Upper lobe of left lung (tissue), 6 donors: ENCODE measurements at regions not wholly inside any gene's neighbourhood (a gene's known extent, or its start where the extent isn't known, plus 50 kb on each side); places are given as distances from the start of the nearest gene placed in this dataset.

ENCODE experiments used
- ATAC-seq, 2 donors: fragments of 200-7000 bp; cut with Tn5 transposase; one replicate each; pipeline ENCODE4 v1.9.1; 2022; ENCODE audit warnings: mild to moderate bottlenecking in 2 of 2, moderate library complexity in 2 of 2; ENCODE audit not compliant: low FRiP score in 2 of 2
- DNase-seq, 2 donors: peaks; one replicate each; pipeline ENCODE4 v3.0.0-alpha.2; 2019 to 2020
- H3K27ac ChIP-seq, 4 donors: fragments of 200-600 bp; sonication (generic); one replicate each; pipeline ENCODE4 v1.5.1; 2016 to 2019
- H3K27me3 ChIP-seq, 4 donors: fragments of 200-600 bp; sonication (generic); one replicate each; pipeline ENCODE4 v1.5.1; 2017 to 2019
- H3K36me3 ChIP-seq, 4 donors: fragments of 200-600 bp; sonication (generic); one replicate each; pipeline ENCODE4 v1.5.1; 2016 to 2019
- H3K4me1 ChIP-seq, 4 donors: fragments of 200-600 bp; sonication (generic); one replicate each; pipeline ENCODE4 v1.5.1; 2018 to 2019
- H3K4me3 ChIP-seq, 4 donors: fragments of 200-600 bp; sonication (generic); one replicate each; pipeline ENCODE4 v1.5.1; 2017 to 2019; ENCODE audit warnings: mild to moderate bottlenecking in 2 of 4, moderate library complexity in 1 of 4
- H3K9me3 ChIP-seq, 4 donors: fragments of 200-600 bp; sonication (generic); one replicate each; pipeline ENCODE4 v1.5.1; 2018 to 2019
- CTCF ChIP-seq, 6 experiments: fragments of 450-650 bp in 4 of 6; fragments of 200-600 bp in 2 of 6; sonication (generic) in 2 of 6; IDR thresholded peaks; one replicate each; pipeline ENCODE4 v1.5.1; 2016 to 2019; ENCODE audit warnings: antibody characterized with exemption in 6 of 6
- EP300 ChIP-seq, 4 donors: sonication (generic); formaldehyde crosslinking; IDR thresholded peaks; one replicate each; pipeline ENCODE4 v1.5.1; 2017; ENCODE audit warnings: antibody characterized with exemption in 4 of 4, control low read depth in 2 of 4
- POLR2A ChIP-seq, 4 donors: fragments of 450-650 bp; IDR thresholded peaks; one replicate each; pipeline ENCODE4 v1.5.1; 2016 to 2017; ENCODE audit warnings: antibody characterized with exemption in 4 of 4, mild to moderate bottlenecking in 2 of 4
- POLR2AphosphoS5 ChIP-seq, 2 donors: sonication (generic); formaldehyde crosslinking; IDR thresholded peaks; one replicate each; pipeline ENCODE4 v1.5.1; 2017; ENCODE audit warnings: antibody characterized with exemption in 2 of 2
- WGBS, 2 donors: methylation state at CpG; one replicate each; pipeline ENCODE4 v1.1.5; 2017 to 2018; 5-methylcytosine and 5-hydroxymethylcytosine counted together
- donor health status: DM: no; HTN: no; CAD: no; lungs with moderate emphysema.
- donor health status: DM: no; HTN: yes; CAD: no; lungs with severe emphysema.

- ATAC-seq (peak in 1 of 2 donors; percentile 5), DNase-seq (no peak)
- H3K4me1 ChIP-seq = peaks cover 0 to 4% (median 0%) of the 10 kb centered on the region in 4 donors
These were observed 601.2 kb upstream of the KCNMB2 start for GRCh38 chr3:177935047-177935446.

GRCh38 chr3:177936721-177937120 lies 599.5 kb upstream of the KCNMB2 start:
- ATAC-seq (no peak), DNase-seq (no peak)
- H3K27ac ChIP-seq = no peak overlapping the region
- H3K4me3 ChIP-seq = no peak overlapping the region
- H3K4me1 ChIP-seq = peaks cover 0 to 4% (median 0%) of the 10 kb centered on the region in 4 donors
- no peak for TF ChIP-seq CTCF (IDR thresholded peaks at IDR 0.05)
- TF ChIP-seq POLR2AphosphoS5 (IDR thresholded peaks at IDR 0.05) = no peak
- TF ChIP-seq EP300 (IDR thresholded peaks at IDR 0.05) = no peak
- no peak for TF ChIP-seq POLR2A (IDR thresholded peaks at IDR 0.05)
- no peaks in the 10 kb centered on the region for H3K27me3 ChIP-seq
- 88 to 90% methylated on average over 2 of the region's 2 CpGs for WGBS, 2 donors
- H3K9me3 ChIP-seq = no peaks in the 10 kb centered on the region
- H3K36me3 ChIP-seq = no peaks in the 10 kb centered on the region

More at GRCh38 chr3:177935047-177935446, 601.2 kb upstream of the KCNMB2 start:
- Histone ChIP-seq H3K9me3 (no peaks in the 10 kb centered on the region), H3K36me3 (no peaks in the 10 kb centered on the region), H3K27ac (no peak overlapping the region), H3K4me3 (no peak overlapping the region), H3K27me3 (no peaks in the 10 kb centered on the region)
- TF ChIP-seq EP300 (IDR thresholded peaks at IDR 0.05) (no peak), POLR2AphosphoS5 (IDR thresholded peaks at IDR 0.05) (no peak), CTCF (IDR thresholded peaks at IDR 0.05) (no peak), POLR2A (IDR thresholded peaks at IDR 0.05) (no peak)
- WGBS, 2 donors = 60 to 64% methylated on average over 6 of the region's 6 CpGs

GRCh38 chr3:177942911-177943310 lies 593.3 kb upstream of the KCNMB2 start:
- Histone ChIP-seq H3K27ac (no peak overlapping the region), H3K9me3 (no peaks in the 10 kb centered on the region), H3K36me3 (no peaks in the 10 kb centered on the region), H3K4me1 (peaks cover 0 to 10% (median 5%) of the 10 kb centered on the region in 4 donors), H3K27me3 (no peaks in the 10 kb centered on the region), H3K4me3 (no peak overlapping the region)
- ATAC-seq (no peak), DNase-seq (no peak)
- TF ChIP-seq EP300 (IDR thresholded peaks at IDR 0.05) (no peak), POLR2AphosphoS5 (IDR thresholded peaks at IDR 0.05) (no peak), CTCF (IDR thresholded peaks at IDR 0.05) (no peak)
- WGBS, 2 donors = 92 to 96% methylated on average over 2 of the region's 2 CpGs

- Histone ChIP-seq H3K36me3 (no peaks in the 10 kb centered on the region), H3K4me3 (no peak overlapping the region), H3K9me3 (no peaks in the 10 kb centered on the region), H3K27ac (peak overlapping the region in 1 of 4 donors; percentile 42), H3K27me3 (no peaks in the 10 kb centered on the region), H3K4me1 (peaks cover 0 to 10% (median 5%) of the 10 kb centered on the region in 4 donors)
- DNase-seq (no peak), ATAC-seq (peak in 1 of 2 donors; percentile 48)
- WGBS, 2 donors = 57 to 58% methylated on average over 2 of the region's 2 CpGs
- TF ChIP-seq EP300 (IDR thresholded peaks at IDR 0.05) = no peak
- no peak for TF ChIP-seq POLR2AphosphoS5 (IDR thresholded peaks at IDR 0.05)
- TF ChIP-seq POLR2A (IDR thresholded peaks at IDR 0.05) = no peak
- no peak for TF ChIP-seq CTCF (IDR thresholded peaks at IDR 0.05)
These were observed 592.0 kb upstream of the KCNMB2 start for GRCh38 chr3:177944228-177944661.

- H3K9me3 ChIP-seq = no peaks in the 10 kb centered on the region
- no peaks in the 10 kb centered on the region for H3K27me3 ChIP-seq
- ATAC-seq (no peak), DNase-seq (no peak)
- TF ChIP-seq EP300 (IDR thresholded peaks at IDR 0.05) (no peak), POLR2AphosphoS5 (IDR thresholded peaks at IDR 0.05) (no peak)
- peaks cover 0 to 10% (median 5%) of the 10 kb centered on the region in 4 donors for H3K4me1 ChIP-seq
- H3K36me3 ChIP-seq = no peaks in the 10 kb centered on the region
- WGBS, 2 donors = 97% methylated on average over 7 of the region's 7 CpGs
- H3K27ac ChIP-seq = no peak overlapping the region
- H3K4me3 ChIP-seq = no peak overlapping the region
These were observed 590.2 kb upstream of the KCNMB2 start for GRCh38 chr3:177946048-177946447.
